ENCODE measurements at regions not wholly inside any gene's neighbourhood (a gene's known extent, or its start where the extent isn't known, plus 50 kb on each side); places are given as distances from the start of the nearest gene placed in this dataset.
"Not testable (repeated sequence)": the region's sequence is repeated elsewhere in the genome, so short reads cannot be mapped to it uniquely, and the experiment has no call there.

DNA sequence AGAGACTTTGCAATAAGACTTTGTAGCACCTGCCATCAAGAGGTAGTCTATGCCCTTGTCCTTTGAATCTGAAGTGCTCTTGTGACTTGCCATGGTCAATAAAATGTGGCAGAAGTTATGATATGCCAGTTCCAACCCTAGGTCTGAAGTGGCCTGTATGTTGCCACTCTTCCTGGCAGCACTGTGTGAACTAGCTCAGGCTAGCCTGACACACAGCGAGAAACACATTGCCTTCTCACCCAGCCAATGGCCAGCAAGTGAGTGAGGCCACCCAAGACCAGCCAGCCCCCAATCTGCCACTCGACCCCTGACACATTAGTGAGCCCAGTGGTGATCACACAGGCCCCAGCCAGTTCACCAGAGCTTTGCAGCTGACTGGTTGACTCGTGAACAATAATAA is 52.7 kb upstream of the OSMR start:
- DNase-seq = peak; percentile 90 to 95

DNA sequence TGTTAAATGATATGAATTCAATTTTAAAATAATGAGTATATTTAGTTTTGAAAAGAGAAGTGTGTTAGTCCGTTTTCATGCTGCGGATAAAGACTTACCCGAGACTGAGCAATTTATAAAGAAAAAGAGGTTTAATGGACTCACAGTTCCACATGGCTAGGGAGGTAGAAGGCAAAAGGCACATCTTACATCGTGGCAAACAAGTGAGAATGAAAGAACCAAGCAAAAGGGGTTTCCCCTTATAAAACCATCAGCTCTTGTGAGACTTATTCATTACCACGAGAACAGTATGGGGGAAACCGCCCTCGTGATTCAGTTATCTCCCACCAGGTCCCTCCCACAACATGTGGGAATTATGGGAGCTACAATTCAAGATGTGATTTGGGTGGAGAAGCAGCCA is 51.8 kb upstream of the OSMR start:
- not testable (repeated sequence) for DNase-seq

DNA sequence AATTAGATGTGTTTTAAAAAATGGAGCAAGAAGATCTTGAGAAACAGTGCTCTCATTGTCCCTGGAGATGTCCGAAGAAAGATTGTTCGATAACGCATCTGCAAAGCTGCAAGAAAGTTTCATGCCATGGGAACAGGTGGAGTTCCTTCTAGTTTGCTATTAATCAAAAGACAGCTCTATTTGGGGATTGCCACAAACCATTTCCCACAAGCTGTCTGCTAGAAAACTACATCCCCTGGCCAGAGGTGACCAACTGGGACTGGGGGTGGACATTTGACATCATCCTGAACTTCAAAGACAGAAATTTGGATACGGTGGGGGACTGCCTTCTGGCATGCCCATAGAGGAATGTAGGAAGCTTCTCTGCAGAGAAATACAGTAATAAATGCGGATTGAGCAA is 50.8 kb upstream of the OSMR start:
- DNase-seq = no peak

DNA sequence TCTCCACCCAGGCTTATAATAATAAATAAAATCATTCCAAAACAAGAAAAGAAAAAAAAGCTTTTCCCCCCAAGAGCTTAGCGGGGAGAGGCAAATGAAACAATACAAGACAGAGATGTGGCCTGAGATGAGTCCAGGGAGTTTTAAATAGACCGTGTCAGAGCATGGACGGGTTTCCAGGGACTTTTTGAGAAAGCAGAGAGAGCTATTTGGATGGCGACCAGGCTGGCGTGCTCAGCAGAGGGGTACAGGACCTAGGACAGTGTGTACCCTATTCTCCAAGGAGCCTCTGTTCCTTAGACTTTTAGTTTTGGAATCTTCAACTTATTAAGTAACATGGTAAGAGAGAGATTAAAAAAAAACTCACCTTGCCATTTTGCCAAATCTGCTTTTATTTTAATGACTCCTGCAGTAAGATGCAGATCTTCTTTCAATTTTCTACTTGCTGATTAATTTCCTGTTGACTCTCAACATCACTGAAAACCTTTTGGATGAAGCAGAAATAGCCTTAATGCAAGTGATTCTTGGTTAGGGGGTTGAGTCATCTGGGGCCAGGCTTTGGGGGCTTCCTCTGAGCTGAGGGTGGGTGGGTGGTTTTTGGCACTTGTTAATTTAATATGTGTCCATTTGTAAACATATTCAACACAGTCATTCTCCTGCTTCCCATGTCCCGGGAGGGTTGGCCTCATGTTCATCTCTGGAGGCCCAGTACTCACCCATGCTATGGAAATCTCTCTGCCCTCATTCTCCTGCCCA is 49.6 kb upstream of the OSMR start:
- DNase-seq = no peak

Measured in SHP77 (cell line).